ENCODE measurements at regions not wholly inside any gene's neighbourhood (a gene's known extent, or its start where the extent isn't known, plus 50 kb on each side); places are given as distances from the start of the nearest gene placed in this dataset.

- no peak for TF ChIP-seq CTCF (IDR thresholded peaks at IDR 0.05)
- no peak for TF ChIP-seq POLR2A (IDR thresholded peaks at IDR 0.05)
These were observed 665.8 kb downstream of the SORCS1 start for GRCh38 chr10:106498675-106499074.

Measured in uterus (tissue), 2 donors.